Gastroesophageal sphincter (tissue), 4 donors: ENCODE measurements at regions not wholly inside any gene's neighbourhood (a gene's known extent, or its start where the extent isn't known, plus 50 kb on each side); places are given as distances from the start of the nearest gene placed in this dataset.

Source experiments
- ATAC-seq: fragments of 150-250 bp; one replicate; pipeline ENCODE4 v1.9.1; 2016; ENCODE audit warnings: mild to moderate bottlenecking, moderate library complexity
- H3K27ac ChIP-seq, 4 donors: fragments of 200-600 bp; sonication (generic) in 3 of 4; 1 replicate in 3 of 4; 2 replicates in 1 of 4; pipeline ENCODE4 v1.5.1; 2016 to 2019
- H3K27me3 ChIP-seq: fragments of 200-600 bp; sonication (generic); one replicate; pipeline ENCODE4 v1.5.1; 2019
- H3K36me3 ChIP-seq, 2 donors: fragments of 200-600 bp; sonication (generic); one replicate each; pipeline ENCODE4 v1.5.1; 2019; ENCODE audit warnings: control low read depth in 1 of 2
- H3K4me1 ChIP-seq, 3 donors: fragments of 200-600 bp; sonication (generic); 1 replicate in 2 of 3; 2 replicates in 1 of 3; pipeline ENCODE4 v1.5.1; 2016 to 2019; ENCODE audit warnings: control low read depth in 2 of 3
- H3K4me3 ChIP-seq, 2 donors: fragments of 200-600 bp; sonication (generic); one replicate each; pipeline ENCODE4 v1.5.1; 2019; ENCODE audit warnings: mild to moderate bottlenecking in 1 of 2, moderate library complexity in 1 of 2
- H3K9me3 ChIP-seq, 3 donors: fragments of 200-600 bp; sonication (generic); one replicate each; pipeline ENCODE4 v1.5.1; 2017 to 2019; ENCODE audit warnings: control low read depth in 2 of 3
- EP300 ChIP-seq: sonication (generic); formaldehyde crosslinking; IDR thresholded peaks from one replicate; pipeline ENCODE4 v1.6.1; 2017; ENCODE audit warnings: antibody characterized with exemption, mild to moderate bottlenecking
- POLR2A ChIP-seq, 2 donors: fragments of 450-650 bp; IDR thresholded peaks; one replicate each; pipeline ENCODE4 v1.6.1; 2017; ENCODE audit warnings: antibody characterized with exemption in 2 of 2, mild to moderate bottlenecking in 2 of 2, moderate library complexity in 1 of 2
- POLR2AphosphoS5 ChIP-seq: sonication (generic); formaldehyde crosslinking; IDR thresholded peaks from one replicate; pipeline ENCODE4 v1.6.1; 2017; ENCODE audit warnings: antibody characterized with exemption
- WGBS, 2 donors: methylation state at CpG; one replicate each; pipeline ENCODE4 v1.1.5; 2018; ENCODE audit warnings: low coverage in 1 of 2; 5-methylcytosine and 5-hydroxymethylcytosine counted together
- TF ChIP-seq, protein P1 (sequence below), 4 experiments: fragments of 200-600 bp in 2 of 4; fragments of 450-650 bp in 2 of 4; sonication (generic) in 1 of 4; IDR thresholded peaks; one replicate each; pipeline ENCODE4 v1.5.1; 2017 to 2019; ENCODE audit warnings: antibody characterized with exemption in 4 of 4, mild to moderate bottlenecking in 2 of 4, moderate library complexity in 2 of 4

DNA sequence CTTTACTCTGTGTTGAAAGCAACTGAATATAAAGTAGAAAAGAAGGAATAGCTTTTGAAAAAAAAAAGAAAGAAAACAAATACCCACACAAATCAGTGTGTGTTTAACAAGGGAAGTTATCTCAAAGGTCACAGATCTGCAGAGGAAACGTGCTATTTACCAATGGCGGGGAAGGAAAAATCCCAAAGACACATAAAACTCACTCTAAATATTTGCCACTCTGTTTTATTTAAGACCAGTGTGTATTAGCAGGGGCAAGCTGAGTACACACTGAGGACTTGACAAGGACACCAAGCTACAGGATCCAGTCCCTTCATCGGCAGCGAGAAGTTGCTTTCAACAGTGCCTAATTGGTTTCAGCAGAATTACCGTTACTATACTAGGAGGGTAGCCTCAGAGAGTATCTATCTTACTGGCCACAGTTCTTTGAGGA is 252.5 kb downstream of the DEPDC1B start:
- no peak overlapping the region for H3K4me3 ChIP-seq
- H3K27ac ChIP-seq: no peak overlapping the region
- no peak for ATAC-seq
- WGBS, 2 donors: 91 to 95% methylated on average over 5 of the region's 5 CpGs
- H3K27me3 ChIP-seq: no peaks in the 10 kb centered on the region
- H3K4me1 ChIP-seq: no peaks in the 10 kb centered on the region
- TF ChIP-seq, protein P1, sequence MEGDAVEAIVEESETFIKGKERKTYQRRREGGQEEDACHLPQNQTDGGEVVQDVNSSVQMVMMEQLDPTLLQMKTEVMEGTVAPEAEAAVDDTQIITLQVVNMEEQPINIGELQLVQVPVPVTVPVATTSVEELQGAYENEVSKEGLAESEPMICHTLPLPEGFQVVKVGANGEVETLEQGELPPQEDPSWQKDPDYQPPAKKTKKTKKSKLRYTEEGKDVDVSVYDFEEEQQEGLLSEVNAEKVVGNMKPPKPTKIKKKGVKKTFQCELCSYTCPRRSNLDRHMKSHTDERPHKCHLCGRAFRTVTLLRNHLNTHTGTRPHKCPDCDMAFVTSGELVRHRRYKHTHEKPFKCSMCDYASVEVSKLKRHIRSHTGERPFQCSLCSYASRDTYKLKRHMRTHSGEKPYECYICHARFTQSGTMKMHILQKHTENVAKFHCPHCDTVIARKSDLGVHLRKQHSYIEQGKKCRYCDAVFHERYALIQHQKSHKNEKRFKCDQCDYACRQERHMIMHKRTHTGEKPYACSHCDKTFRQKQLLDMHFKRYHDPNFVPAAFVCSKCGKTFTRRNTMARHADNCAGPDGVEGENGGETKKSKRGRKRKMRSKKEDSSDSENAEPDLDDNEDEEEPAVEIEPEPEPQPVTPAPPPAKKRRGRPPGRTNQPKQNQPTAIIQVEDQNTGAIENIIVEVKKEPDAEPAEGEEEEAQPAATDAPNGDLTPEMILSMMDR (IDR thresholded peaks at IDR 0.05): no peak
- no peak for TF ChIP-seq POLR2A (IDR thresholded peaks at IDR 0.05)
- no peak for TF ChIP-seq POLR2AphosphoS5
- H3K9me3 ChIP-seq: no peaks in the 10 kb centered on the region
- no peaks in the 10 kb centered on the region for H3K36me3 ChIP-seq

DNA sequence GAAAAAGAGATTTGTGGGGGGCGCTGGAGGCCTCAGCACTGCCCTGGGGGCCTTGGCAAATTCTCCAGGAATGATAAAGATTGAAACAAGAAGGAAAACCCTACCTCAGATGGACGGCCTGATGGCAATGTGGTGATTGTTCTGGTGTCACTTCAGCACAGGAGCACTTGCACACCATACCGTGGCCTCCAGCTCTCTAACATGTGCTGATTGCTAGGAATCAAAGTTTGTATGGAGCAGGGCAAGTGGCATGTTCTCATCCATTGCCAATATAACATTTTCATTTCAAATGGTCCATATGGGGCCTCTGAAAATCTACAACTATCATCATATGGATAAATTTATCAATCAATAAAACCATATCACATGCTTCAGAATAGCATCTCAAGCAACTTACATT is 253.0 kb downstream of the DEPDC1B start:
- H3K9me3 ChIP-seq: no peaks in the 10 kb centered on the region
- H3K36me3 ChIP-seq: no peaks in the 10 kb centered on the region
- no peaks in the 10 kb centered on the region for H3K4me1 ChIP-seq
- TF ChIP-seq EP300 (no peak), POLR2AphosphoS5 (no peak), POLR2A (IDR thresholded peaks at IDR 0.05) (no peak)
- TF ChIP-seq, protein P1 (IDR thresholded peaks at IDR 0.05): no peak
- WGBS, 2 donors: 80 to 81% methylated on average over 2 to 3 of the region's 3 CpGs
- no peak overlapping the region for H3K27ac ChIP-seq
- no peaks in the 10 kb centered on the region for H3K27me3 ChIP-seq
- H3K4me3 ChIP-seq: no peak overlapping the region
- ATAC-seq: no peak

DNA sequence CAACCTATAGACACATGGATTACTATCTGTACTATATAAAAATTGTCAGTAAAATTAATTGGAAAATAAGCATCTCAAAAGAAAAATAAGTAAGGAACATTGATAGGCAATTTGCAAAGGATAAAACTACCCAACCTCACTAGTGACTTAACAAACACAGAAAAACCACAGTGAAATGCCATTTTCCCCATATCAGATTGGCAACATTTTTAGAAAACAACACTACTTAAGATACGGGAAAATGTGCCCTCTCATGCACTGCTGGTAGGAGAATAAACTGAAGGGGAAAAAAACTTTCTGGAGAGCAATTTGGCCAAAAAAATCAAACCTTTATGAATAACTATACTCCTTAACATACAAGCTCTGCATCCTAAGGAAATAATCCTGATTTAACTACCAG is 254.0 kb downstream of the DEPDC1B start:
- Histone ChIP-seq H3K27ac (no peak overlapping the region), H3K4me1 (no peaks in the 10 kb centered on the region), H3K36me3 (no peaks in the 10 kb centered on the region), H3K4me3 (no peak overlapping the region), H3K27me3 (no peaks in the 10 kb centered on the region), H3K9me3 (no peaks in the 10 kb centered on the region)
- ATAC-seq: no peak
- WGBS, 2 donors: 31 to 71% methylated on average over 1 of the region's 1 CpG
- TF ChIP-seq POLR2AphosphoS5: no peak
- TF ChIP-seq EP300: no peak
- TF ChIP-seq POLR2A (IDR thresholded peaks at IDR 0.05): no peak
- TF ChIP-seq, protein P1 (IDR thresholded peaks at IDR 0.05): no peak

DNA sequence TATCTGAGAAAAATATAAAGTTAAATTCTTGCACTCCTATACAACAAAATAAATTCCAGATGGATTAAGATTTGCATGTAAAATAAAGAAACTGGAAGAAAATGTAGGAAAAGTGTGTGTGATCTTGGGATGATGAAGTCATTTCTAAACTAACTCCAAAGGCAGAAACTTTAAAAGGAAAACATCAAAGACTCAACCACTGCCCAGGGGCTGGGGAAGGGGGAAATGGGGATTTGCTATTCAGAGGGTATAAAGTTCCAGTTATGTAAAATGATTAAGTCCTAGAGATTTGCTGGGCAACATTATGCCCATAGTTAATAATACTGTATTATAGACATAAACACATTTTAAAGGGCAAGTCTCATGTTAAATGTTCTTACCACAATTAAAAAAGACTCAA is 254.5 kb downstream of the DEPDC1B start:
- Histone ChIP-seq H3K36me3 (no peaks in the 10 kb centered on the region), H3K4me3 (no peak overlapping the region), H3K9me3 (no peaks in the 10 kb centered on the region), H3K4me1 (no peaks in the 10 kb centered on the region), H3K27ac (no peak overlapping the region), H3K27me3 (no peaks in the 10 kb centered on the region)
- no peak for ATAC-seq
- TF ChIP-seq POLR2AphosphoS5 (no peak), POLR2A (IDR thresholded peaks at IDR 0.05) (no peak), EP300 (no peak)
- TF ChIP-seq, protein P1 (IDR thresholded peaks at IDR 0.05): no peak

DNA sequence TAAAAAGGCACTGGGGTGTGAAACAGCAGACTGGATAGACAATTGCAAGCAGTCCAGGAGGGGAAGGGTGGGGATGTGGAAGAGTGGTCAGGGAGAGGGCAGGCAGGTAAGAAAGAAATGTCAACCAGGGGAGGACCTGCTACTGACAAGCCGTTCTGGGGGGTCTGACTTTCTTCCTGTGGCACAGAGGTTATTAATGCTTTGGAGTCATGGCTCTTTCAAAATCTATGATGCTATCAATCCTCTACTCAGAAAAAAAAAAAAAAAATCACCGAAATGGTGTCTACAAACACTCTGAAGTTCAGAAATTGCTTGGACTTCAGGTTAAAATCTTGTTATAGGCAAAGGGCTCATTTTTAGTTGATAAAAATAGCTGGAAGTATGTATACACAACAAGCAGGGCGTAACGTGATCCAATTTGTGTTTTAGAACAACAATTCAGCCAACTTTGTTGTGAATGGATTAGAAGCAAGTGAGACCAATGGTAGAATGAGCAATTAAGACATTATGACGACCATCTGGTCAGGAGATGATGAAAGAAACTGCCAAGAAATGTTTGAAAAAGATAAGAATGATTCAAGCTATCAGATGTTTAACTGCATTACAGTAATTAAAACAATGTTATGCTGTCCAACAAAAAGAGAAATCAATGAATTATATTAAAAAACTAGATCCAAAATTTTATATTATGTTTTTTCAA is 255.2 kb downstream of the DEPDC1B start:
- Histone ChIP-seq H3K4me3 (no peak overlapping the region), H3K27ac (no peak overlapping the region), H3K27me3 (no peaks in the 10 kb centered on the region), H3K9me3 (no peaks in the 10 kb centered on the region), H3K4me1 (no peaks in the 10 kb centered on the region), H3K36me3 (no peaks in the 10 kb centered on the region)
- TF ChIP-seq POLR2AphosphoS5: no peak
- WGBS, 2 donors: 61 to 68% methylated on average over 4 to 5 of the region's 5 CpGs
- ATAC-seq: no peak
